A549 (cell line): ENCODE measurements at regions not wholly inside any gene's neighbourhood (a gene's known extent, or its start where the extent isn't known, plus 50 kb on each side); places are given as distances from the start of the nearest gene placed in this dataset.

Source experiments
- BHLHE40 ChIP-seq: IDR thresholded peaks from 2 replicates; pipeline ENCODE4 v1.6.1; 2012; ENCODE audit warnings: low read depth, low read length, inconsistent platforms
- CEBPB ChIP-seq, 2 experiments: fragments of >200 bp in 1 of 2; sonication (Bioruptor Twin) in 1 of 2; formaldehyde crosslinking in 1 of 2; IDR thresholded peaks; 2 replicates each; pipeline ENCODE4 v1.6.1; 2012 to 2016
- EP300 ChIP-seq, 2 experiments: fragments of >200 bp; sonication (Bioruptor Twin); formaldehyde crosslinking; IDR thresholded peaks; 2 replicates in 1 of 2; 3 replicates in 1 of 2; pipeline ENCODE4 v1.6.1; 2016 to 2017
- MAX ChIP-seq: IDR thresholded peaks from 2 replicates; pipeline ENCODE4 v1.6.1; 2012
- RARB ChIP-seq: fragments of 250-450 bp; sonication (Bioruptor Pico); IDR thresholded peaks from 2 replicates; pipeline ENCODE4 v1.8.0; 2021; ENCODE audit warnings: mild to moderate bottlenecking, moderate library complexity
- ZSCAN20 ChIP-seq: fragments of 250-450 bp; sonication (Bioruptor Pico); IDR thresholded peaks from 2 replicates; pipeline ENCODE4 v1.8.0; 2022; ENCODE audit warnings: mild to moderate bottlenecking, moderate library complexity
- TF ChIP-seq, protein P1 (sequence below): fragments of >200 bp; sonication (Bioruptor Twin); formaldehyde crosslinking; IDR thresholded peaks from 3 replicates; pipeline ENCODE4 v1.5.1; 2016

GRCh38 chr3:168925568-168925967, 737.9 kb downstream of the MECOM start:
- TF ChIP-seq BHLHE40 (no peak), MAX (no peak), CEBPB (IDR thresholded peaks at IDR 0.05) (no peak), ZSCAN20 (no peak), RARB (CRISPR knock-in tag) (no peak), EP300 (IDR thresholded peaks at IDR 0.05) (no peak)
- TF ChIP-seq, protein P1, sequence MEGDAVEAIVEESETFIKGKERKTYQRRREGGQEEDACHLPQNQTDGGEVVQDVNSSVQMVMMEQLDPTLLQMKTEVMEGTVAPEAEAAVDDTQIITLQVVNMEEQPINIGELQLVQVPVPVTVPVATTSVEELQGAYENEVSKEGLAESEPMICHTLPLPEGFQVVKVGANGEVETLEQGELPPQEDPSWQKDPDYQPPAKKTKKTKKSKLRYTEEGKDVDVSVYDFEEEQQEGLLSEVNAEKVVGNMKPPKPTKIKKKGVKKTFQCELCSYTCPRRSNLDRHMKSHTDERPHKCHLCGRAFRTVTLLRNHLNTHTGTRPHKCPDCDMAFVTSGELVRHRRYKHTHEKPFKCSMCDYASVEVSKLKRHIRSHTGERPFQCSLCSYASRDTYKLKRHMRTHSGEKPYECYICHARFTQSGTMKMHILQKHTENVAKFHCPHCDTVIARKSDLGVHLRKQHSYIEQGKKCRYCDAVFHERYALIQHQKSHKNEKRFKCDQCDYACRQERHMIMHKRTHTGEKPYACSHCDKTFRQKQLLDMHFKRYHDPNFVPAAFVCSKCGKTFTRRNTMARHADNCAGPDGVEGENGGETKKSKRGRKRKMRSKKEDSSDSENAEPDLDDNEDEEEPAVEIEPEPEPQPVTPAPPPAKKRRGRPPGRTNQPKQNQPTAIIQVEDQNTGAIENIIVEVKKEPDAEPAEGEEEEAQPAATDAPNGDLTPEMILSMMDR: no peak
